ENCODE measurements at regions not wholly inside any gene's neighbourhood (a gene's known extent, or its start where the extent isn't known, plus 50 kb on each side); places are given as distances from the start of the nearest gene placed in this dataset.

DNA sequence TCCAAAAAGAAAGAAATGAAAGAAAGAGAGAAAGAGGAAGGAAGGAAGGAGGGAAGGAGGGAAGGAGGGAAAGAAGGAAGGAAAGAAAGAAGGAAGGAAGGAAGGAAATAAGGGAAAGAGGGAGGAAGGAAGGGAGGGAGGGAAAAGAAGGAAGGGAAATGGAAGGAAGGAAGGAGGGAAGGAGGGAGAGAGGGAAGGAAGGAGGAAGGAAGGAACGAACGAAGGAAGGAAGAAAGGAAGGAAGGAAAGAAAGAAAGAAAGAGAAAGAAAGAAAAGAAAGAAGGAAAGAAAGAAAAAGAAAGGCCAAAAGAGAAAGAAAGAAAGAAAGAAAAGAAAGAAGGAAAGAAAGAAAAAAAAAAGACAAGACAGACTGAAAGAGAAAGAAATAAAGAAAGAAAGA lies 263.9 kb upstream of the ATP10B start:
- TF ChIP-seq, protein P1, sequence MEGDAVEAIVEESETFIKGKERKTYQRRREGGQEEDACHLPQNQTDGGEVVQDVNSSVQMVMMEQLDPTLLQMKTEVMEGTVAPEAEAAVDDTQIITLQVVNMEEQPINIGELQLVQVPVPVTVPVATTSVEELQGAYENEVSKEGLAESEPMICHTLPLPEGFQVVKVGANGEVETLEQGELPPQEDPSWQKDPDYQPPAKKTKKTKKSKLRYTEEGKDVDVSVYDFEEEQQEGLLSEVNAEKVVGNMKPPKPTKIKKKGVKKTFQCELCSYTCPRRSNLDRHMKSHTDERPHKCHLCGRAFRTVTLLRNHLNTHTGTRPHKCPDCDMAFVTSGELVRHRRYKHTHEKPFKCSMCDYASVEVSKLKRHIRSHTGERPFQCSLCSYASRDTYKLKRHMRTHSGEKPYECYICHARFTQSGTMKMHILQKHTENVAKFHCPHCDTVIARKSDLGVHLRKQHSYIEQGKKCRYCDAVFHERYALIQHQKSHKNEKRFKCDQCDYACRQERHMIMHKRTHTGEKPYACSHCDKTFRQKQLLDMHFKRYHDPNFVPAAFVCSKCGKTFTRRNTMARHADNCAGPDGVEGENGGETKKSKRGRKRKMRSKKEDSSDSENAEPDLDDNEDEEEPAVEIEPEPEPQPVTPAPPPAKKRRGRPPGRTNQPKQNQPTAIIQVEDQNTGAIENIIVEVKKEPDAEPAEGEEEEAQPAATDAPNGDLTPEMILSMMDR (IDR thresholded peaks at IDR 0.05 in 4 of 5, conservative IDR thresholded peaks at IDR 0.05 in 1 of 5), result no peak
- TF ChIP-seq POLR2A (IDR thresholded peaks at IDR 0.05), result no peak
